ACC112 (cell line): ENCODE measurements at regions not wholly inside any gene's neighbourhood (a gene's known extent, or its start where the extent isn't known, plus 50 kb on each side); places are given as distances from the start of the nearest gene placed in this dataset.
"Not testable (repeated sequence)": the region's sequence is repeated elsewhere in the genome, so short reads cannot be mapped to it uniquely, and the experiment has no call there.

Experiments
- H2AFZ ChIP-seq: fragments of 200-600 bp; sonication (generic); one replicate; pipeline ENCODE4 v1.6.0; 2017; ENCODE audit warnings: antibody characterized with exemption, low read length; ENCODE audit not compliant: unreplicated experiment
- H3K27ac ChIP-seq: fragments of 200-600 bp; sonication (generic); 2 replicates; pipeline ENCODE4 v1.5.1; 2014; ENCODE audit warnings: low read depth, mild to moderate bottlenecking, antibody characterized with exemption, low read length, moderate library complexity
- H3K27me3 ChIP-seq: fragments of 200-600 bp; sonication (generic); 2 replicates; pipeline ENCODE4 v1.6.1; 2014; ENCODE audit warnings: mild to moderate bottlenecking, antibody characterized with exemption, low read length, moderate library complexity, mixed read lengths; ENCODE audit not compliant: insufficient read depth
- H3K36me3 ChIP-seq: fragments of 200-600 bp; sonication (generic); 2 replicates; pipeline ENCODE4 v1.6.1; 2016; ENCODE audit warnings: mild to moderate bottlenecking, antibody characterized with exemption, low read length, moderate library complexity, mixed read lengths; ENCODE audit not compliant: insufficient read depth
- H3K4me1 ChIP-seq: fragments of 200-600 bp; sonication (generic); one replicate; pipeline ENCODE4 v1.6.1; 2016; ENCODE audit warnings: low read length, mixed read lengths; ENCODE audit not compliant: insufficient read depth, unreplicated experiment, control insufficient read depth
- H3K4me3 ChIP-seq: fragments of 200-600 bp; sonication (generic); 2 replicates; pipeline ENCODE4 v1.5.1; 2014; ENCODE audit warnings: mild to moderate bottlenecking, low read depth, low read length
- H3K79me2 ChIP-seq: fragments of 200-600 bp; sonication (generic); one replicate; pipeline ENCODE4 v1.6.0; 2016; ENCODE audit warnings: low read length; ENCODE audit not compliant: control insufficient read depth, unreplicated experiment, insufficient read depth

- H3K27ac ChIP-seq: no peak overlapping the region
- H3K79me2 ChIP-seq: no peaks in the 10 kb centered on the region
- peaks cover 12% of the 10 kb centered on the region for H3K27me3 ChIP-seq
- no peaks in the 10 kb centered on the region for H3K4me1 ChIP-seq
- no peak overlapping the region for H2AFZ ChIP-seq
- no peaks in the 10 kb centered on the region for H3K36me3 ChIP-seq
- no peak overlapping the region for H3K4me3 ChIP-seq
These were observed 73.0 kb upstream of the RGPD5 start for GRCh38 chr2:109721135-109721534.

DNA sequence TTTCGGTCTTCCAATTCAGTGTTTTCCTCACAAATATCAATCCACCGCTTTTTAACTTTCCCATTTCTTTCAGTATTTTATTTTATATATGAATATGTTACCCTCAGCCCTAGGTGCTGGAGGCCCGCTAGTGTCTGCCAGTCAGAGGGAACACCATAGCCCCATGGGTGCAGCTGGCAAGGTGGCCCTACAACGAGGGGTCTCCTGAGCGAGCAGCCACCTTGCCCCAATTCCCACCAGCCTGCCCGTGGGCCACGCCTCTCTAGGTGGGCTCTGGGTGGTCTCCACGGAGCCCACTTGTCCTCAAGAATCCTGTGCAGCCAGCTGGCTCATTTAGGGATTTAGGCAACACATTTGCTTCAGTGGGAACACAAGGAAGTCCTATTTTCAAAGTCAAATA is 72.5 kb upstream of the RGPD5 start:
- Histone ChIP-seq H3K79me2 (no peaks in the 10 kb centered on the region), H3K27me3 (peaks cover 15% of the 10 kb centered on the region)

GRCh38 chr2:109722026-109722425 is 72.1 kb upstream of the RGPD5 start:
- H3K36me3 ChIP-seq: no peaks in the 10 kb centered on the region
- no peak overlapping the region for H3K4me3 ChIP-seq
- H3K27me3 ChIP-seq: peaks cover 19% of the 10 kb centered on the region
- H3K79me2 ChIP-seq: no peaks in the 10 kb centered on the region
- H3K27ac ChIP-seq: no peak overlapping the region
- H2AFZ ChIP-seq: no peak overlapping the region
- H3K4me1 ChIP-seq: no peaks in the 10 kb centered on the region

More for the DNA sequence above, 72.5 kb upstream of the RGPD5 start:
- Histone ChIP-seq H2AFZ (no peak overlapping the region), H3K36me3 (no peaks in the 10 kb centered on the region), H3K4me1 (no peaks in the 10 kb centered on the region), H3K27ac (no peak overlapping the region), H3K4me3 (no peak overlapping the region)

DNA sequence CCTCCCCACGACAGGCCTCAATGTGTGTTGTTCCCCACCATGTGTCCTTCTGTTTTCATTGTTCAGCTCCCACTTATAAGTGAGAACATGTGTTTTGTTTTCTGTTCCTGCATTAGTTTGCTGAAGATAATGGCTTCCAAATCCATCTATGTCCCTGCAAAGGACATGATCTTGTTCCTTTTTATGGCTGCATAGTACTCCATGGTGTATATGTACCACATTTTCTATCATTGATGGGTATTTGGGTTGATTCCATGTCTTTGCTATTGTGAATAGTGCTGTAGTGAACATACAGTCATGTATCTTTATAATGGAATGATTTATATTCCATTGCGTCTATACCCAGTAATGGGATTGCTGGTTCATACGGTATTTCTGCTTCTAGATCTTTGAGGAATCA is 71.5 kb upstream of the RGPD5 start:
- peaks cover 26% of the 10 kb centered on the region for H3K27me3 ChIP-seq
- H3K79me2 ChIP-seq, H3K27ac ChIP-seq, H3K4me1 ChIP-seq, H3K36me3 ChIP-seq, H2AFZ ChIP-seq, H3K4me3 ChIP-seq: not testable (repeated sequence)

DNA sequence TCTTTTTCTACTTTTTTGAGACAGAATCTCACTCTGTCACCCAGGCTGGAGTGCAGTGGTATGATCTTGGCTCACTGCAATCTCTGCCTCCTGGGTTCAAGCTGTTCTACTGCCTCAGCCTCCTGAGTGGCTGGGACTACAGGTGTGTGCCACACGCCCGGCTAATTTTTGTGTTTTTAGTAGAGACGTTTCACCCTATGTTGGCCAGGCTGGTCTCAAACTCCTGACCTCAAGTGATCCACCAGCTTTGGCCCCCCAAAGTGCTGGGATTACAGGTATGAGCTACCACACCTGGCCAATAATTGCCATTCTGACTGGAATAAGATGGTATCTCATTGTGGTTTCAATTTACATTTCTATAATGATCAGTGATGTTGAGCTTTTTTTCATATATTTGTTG is 71.0 kb upstream of the RGPD5 start:
- peaks cover 31% of the 10 kb centered on the region for H3K27me3 ChIP-seq
- not testable (repeated sequence) for H3K4me1 ChIP-seq, H3K27ac ChIP-seq, H3K79me2 ChIP-seq, H3K36me3 ChIP-seq, H2AFZ ChIP-seq, H3K4me3 ChIP-seq

GRCh38 chr2:109724533-109725460 is 69.3 kb upstream of the RGPD5 start:
- H2AFZ ChIP-seq: no peak overlapping the region

GRCh38 chr2:109726379-109727270 is 67.5 kb upstream of the RGPD5 start:
- H2AFZ ChIP-seq: no peak overlapping the region
- H3K27me3 ChIP-seq: peaks cover 38% of the 10 kb centered on the region
- no peaks in the 10 kb centered on the region for H3K79me2 ChIP-seq
- H3K27ac ChIP-seq: no peak overlapping the region
- no peak overlapping the region for H3K4me3 ChIP-seq
- H3K4me1 ChIP-seq: no peaks in the 10 kb centered on the region
- no peaks in the 10 kb centered on the region for H3K36me3 ChIP-seq

More at GRCh38 chr2:109724533-109725460, 69.3 kb upstream of the RGPD5 start:
- no peak overlapping the region for H3K4me3 ChIP-seq
- H3K36me3 ChIP-seq: no peaks in the 10 kb centered on the region
- no peaks in the 10 kb centered on the region for H3K79me2 ChIP-seq
- no peak overlapping the region for H3K27ac ChIP-seq
- H3K4me1 ChIP-seq: no peaks in the 10 kb centered on the region
- H3K27me3 ChIP-seq: peaks cover 36% of the 10 kb centered on the region

DNA sequence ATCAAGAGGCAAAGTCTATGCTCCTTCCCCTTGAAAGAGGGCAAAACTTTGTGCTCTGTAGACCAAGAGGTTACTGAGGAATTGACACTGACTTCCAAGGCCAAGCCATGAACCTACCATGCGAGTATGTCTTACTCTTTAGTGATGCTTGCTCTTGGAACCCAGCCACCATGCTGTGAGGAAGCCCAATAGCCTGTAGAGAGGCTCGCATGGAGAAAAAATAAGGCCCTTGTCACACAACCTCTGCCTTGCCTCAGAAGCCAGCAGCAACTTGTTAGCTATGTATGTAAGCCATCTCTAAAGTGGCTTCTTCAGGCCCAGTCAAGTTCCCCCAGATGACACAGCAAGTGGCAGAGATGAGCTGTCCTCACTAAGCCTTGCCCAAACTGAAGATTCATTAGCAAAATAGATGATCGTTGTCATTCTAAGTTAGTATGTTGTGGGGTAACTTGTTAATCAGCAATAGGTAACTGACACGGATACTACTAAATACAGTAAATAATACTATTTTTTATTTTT is 66.1 kb upstream of the RGPD5 start:
- no peak overlapping the region for H3K4me3 ChIP-seq
- H3K36me3 ChIP-seq: no peaks in the 10 kb centered on the region
- H3K27me3 ChIP-seq: peaks cover 38% of the 10 kb centered on the region
- H3K4me1 ChIP-seq: no peaks in the 10 kb centered on the region
- no peak overlapping the region for H3K27ac ChIP-seq
- H3K79me2 ChIP-seq: no peaks in the 10 kb centered on the region
- no peak overlapping the region for H2AFZ ChIP-seq

DNA sequence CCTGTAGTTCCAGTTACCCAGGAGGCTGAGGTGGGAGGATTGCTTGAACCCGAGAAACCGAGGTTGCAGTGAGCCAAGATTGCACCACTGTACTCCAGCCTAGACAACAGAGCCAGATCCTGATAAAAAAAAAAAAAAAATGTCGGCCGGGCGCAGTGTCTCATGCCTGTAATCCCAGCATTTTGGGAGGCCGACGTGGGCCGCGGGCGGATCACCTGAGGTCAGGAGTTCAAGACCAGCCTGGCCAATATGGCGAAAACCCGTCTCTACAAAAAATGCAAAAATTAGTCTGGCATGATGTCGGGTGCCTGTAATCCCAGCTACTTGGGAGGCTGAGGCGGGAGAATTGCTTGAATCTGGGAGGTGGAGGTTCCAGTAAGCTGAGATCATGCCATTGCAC is 60.4 kb upstream of the RGPD5 start:
- H3K27ac ChIP-seq, H3K4me3 ChIP-seq, H3K79me2 ChIP-seq, H2AFZ ChIP-seq, H3K36me3 ChIP-seq, H3K4me1 ChIP-seq, H3K27me3 ChIP-seq: not testable (repeated sequence)

- Histone ChIP-seq H3K4me3 (no peak overlapping the region), H2AFZ (no peak overlapping the region), H3K27ac (no peak overlapping the region), H3K4me1 (no peaks in the 10 kb centered on the region), H3K36me3 (no peaks in the 10 kb centered on the region), H3K79me2 (no peaks in the 10 kb centered on the region), H3K27me3 (no peaks in the 10 kb centered on the region)
These were observed 57.8 kb upstream of the RGPD5 start for GRCh38 chr2:109736177-109736827.
